HG03108 (cell line): ENCODE measurements at regions not wholly inside any gene's neighbourhood (a gene's known extent, or its start where the extent isn't known, plus 50 kb on each side); places are given as distances from the start of the nearest gene placed in this dataset.

Experiments
- ATAC-seq: cut with Tn5 transposase; IDR thresholded peaks from one replicate; pipeline ENCODE4 v1.9.1; 2021; ENCODE audit warnings: moderate library complexity; ENCODE audit not compliant: unreplicated experiment

DNA sequence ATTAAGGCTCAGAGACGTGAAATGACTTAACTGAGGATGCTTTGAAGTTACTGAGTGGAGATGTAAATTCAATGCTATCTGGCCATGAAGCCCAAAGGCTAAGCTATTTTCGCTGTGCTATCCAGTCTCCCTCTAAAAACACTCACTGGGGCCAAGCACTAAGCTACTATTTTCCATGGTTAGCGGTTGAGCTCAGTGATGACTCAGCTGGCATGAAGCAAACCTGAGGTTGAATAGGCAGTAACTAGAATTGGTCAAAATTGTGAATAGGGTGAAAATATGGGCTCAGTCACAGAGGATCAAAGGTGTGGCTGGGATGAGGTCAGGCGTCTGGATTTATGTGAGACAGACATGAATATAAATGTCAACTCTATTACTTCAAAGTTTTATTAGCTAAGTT lies 564.2 kb upstream of the KIRREL3 start:
- no peak for ATAC-seq

DNA sequence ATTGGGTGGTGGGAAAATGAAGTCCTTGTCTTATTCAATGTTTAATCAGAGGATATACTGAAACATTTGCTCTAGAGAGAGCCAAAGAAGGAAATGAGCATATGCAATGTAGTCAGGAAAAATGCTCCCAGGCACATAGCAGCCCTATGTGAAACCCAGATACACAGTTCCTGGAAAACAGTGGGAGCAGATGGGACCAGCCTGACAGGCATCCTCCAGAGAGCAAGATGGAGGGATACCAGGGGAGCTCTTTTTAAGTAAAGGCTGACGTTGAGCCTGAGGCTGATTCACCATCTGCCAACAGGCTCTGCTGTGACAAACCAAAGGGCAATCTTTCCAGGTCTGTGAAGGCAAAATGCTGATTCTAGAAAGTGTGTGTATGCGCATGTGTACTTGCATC lies 559.4 kb upstream of the KIRREL3 start:
- ATAC-seq = no peak

GRCh38 chr11:127552446-127552845 lies 551.9 kb upstream of the KIRREL3 start:
- no peak for ATAC-seq

GRCh38 chr11:127531167-127531566 lies 530.6 kb upstream of the KIRREL3 start:
- ATAC-seq = no peak

- ATAC-seq = no peak
Observed at GRCh38 chr11:127528297-127528696, 527.7 kb upstream of the KIRREL3 start.

GRCh38 chr11:127524618-127525017 lies 524.0 kb upstream of the KIRREL3 start:
- no peak for ATAC-seq

GRCh38 chr11:127521413-127521812 lies 520.8 kb upstream of the KIRREL3 start:
- no peak for ATAC-seq

- ATAC-seq = no peak
Observed at GRCh38 chr11:127507851-127508250, 507.3 kb upstream of the KIRREL3 start.

GRCh38 chr11:127506647-127507046 lies 506.1 kb upstream of the KIRREL3 start:
- no peak for ATAC-seq

DNA sequence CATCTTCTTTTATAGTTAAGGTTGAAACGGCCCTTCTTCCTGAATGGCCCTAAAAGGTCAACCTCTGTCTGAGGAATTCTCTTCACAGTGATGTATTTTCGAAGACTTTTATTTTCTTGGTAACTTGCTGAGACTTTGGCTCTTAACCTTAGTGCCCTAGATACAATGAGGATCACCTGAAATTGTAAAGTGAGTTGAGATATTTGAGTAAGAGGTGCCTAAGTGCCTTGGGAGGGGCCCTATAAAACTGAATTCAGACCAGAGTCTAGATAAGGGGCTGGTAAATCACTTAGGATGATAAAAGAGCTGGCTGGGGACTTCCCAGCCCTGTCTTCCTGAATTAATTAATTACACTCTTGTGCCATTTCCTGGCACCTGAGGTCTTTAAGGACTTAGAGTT lies 505.6 kb upstream of the KIRREL3 start:
- ATAC-seq = no peak

DNA sequence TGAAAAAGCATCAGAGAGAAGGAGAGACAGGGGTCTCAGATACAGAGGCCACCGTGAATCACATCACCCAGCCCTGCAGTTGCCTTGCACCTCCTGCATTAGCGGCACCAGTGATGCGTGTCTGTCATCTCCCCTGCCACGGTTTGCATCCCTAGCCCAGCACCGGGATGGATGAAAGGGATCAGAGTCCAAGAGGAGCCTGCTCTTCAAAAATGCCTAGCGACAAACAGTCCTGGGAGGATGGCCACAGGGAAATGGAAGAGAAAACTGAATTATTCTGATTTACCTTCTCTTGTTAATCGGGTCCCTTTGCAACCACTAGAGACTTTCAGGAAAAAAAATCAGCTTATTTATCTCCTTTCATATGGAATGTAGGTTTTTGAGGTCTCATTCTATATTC lies 495.6 kb upstream of the KIRREL3 start:
- ATAC-seq = no peak

- ATAC-seq = no peak
Observed at GRCh38 chr11:127493330-127494022, 492.9 kb upstream of the KIRREL3 start.

DNA sequence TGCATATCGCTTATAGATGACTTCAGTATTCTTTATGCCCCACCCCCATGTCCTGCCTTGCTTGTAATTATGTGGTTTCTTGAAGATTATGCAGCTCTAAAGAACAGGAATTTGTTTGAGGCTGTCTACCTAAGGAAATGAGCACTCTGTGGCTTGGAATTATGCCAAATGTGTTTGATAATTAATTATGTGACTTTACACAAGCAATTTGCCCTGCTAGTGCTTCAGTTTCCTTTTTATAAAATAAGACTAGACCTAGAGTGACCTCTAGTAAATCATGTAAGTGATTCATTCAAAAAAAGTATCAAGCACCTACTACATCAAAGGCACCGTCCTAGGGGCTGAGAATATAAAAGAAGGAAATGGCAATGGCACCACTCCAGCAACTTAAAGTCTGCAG lies 491.5 kb upstream of the KIRREL3 start:
- ATAC-seq = no peak

DNA sequence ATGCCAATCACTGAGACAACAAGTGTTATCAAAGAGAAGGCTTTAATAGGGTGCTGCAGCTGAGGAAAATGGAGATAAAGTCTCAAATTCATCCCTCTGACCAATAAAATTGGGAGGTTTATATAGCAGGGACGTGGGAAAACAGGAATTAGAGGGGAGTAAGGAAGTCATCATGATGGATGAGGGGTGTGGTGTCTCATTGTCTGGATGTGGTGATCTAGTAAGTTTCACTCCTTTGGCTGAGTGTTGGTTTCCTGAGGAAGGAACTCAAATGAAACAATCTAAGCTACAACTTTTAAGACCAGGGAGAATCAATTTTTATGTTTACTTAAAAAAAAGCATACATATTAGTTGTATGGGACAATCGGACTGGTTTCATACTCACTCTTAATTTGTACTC lies 491.0 kb upstream of the KIRREL3 start:
- no peak for ATAC-seq

- no peak for ATAC-seq
Observed at GRCh38 chr11:127490896-127491295, 490.3 kb upstream of the KIRREL3 start.

- ATAC-seq = no peak
Observed at GRCh38 chr11:127485541-127485940, 485.0 kb upstream of the KIRREL3 start.

DNA sequence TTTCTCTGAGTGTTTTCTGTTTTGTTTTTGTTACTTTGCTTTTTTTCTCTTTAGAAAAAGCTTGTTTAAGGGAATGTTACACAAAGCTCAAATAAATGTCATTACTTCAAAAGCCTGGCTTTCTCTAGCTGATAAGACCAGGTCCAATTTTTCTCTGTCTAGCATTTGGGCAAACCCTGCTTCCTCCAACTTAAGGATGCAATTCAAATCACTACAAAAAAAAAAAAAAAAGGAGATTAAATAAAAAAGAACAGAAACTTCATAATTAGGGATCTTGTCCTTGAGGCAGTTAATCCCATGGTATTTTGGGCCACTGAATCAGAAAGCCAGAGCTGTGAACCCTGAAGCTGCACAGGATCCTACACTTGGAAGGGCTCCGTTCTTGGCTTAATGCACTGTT lies 480.8 kb upstream of the KIRREL3 start:
- no peak for ATAC-seq

- no peak for ATAC-seq
Observed at GRCh38 chr11:127478826-127479225, 478.3 kb upstream of the KIRREL3 start.

DNA sequence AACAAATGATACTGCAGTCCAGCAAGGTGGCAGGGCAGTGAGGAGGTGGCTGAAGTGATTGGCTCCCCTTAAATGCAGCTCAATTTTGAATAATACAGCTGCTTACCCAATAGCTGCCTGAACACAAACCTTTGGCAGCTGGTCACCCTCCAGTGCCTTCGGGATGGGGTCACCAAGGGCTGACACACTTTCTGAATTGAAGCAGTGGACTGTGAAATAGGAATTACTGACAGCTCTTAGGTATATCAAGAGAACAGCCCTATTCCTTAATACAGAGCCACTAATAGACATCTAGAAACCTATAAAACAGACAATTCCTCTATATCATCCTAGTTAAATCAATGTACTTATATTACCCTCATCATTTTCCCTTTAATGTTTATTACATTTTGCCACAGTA lies 474.2 kb upstream of the KIRREL3 start:
- no peak for ATAC-seq

DNA sequence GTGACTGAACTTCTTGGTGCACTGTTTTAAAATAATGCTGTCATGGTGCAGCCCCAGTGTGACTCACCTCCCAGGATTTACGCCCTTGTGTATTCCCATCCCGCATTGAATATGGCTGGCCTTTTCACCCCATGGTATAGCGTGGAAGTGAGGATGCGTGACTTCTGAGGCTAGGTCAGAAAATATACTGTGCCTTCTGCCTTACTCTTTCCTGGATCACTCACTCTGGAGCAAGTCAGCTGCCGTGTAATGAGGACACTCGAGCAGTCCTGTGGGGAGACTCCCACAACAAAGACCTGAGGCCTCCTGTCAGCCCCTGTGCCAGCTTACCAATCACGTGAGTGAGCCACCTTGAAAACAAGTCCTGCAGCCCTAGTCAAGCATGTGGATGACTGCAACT lies 471.9 kb upstream of the KIRREL3 start:
- no peak for ATAC-seq

DNA sequence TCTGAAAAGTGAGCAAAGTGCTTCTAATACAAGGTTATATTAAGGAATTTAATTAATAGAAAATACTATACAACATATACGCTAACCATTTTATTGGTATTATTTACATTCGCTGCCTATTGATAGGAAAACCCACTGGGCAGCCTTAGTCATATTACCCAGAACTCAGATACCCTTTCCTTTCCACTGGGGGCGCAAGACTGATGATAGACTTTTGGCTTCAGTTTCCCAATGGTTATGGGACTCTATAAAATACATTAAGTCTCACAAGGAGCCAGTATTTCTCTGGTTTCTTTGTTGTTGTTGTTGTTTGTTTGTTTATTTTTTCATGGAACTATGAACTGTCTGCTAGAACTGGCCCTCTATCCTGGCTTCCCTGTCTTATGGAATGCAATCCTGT lies 471.1 kb upstream of the KIRREL3 start:
- no peak for ATAC-seq

DNA sequence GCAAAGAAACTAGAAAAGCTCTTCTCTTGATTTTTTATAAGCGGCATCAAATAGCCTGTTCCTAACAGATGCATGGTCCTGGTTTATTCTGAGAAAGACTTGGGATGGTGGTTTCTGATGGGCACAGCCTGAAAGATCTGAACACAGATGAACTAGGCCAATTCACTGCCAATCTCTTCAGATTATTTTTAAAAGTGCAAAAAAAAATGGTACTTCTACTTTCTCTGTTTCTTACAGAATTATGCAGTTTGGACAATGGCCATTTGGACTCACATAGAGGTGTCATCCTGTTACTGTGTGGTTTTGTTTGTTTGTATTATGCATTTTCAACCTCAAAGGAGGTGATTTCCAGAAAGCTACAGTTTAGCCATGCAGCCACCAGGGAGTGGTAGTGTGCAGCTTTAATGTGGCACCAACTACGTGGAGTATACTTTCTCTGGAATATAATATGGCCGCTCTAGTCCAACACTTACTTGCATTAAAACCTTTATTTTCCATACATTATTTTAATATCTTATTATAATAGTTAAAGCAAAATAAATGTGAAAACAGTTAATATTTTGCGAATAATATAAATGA lies 469.8 kb upstream of the KIRREL3 start:
- no peak for ATAC-seq

GRCh38 chr11:127464325-127464724 lies 463.8 kb upstream of the KIRREL3 start:
- no peak for ATAC-seq
